Stimulated activated CD8-positive, alpha-beta memory T cell treated with anti-CD3 and anti-CD28 coated beads, Interleukin-4, amount 100 ng/mL, for 4 hours (primary cell): ENCODE measurements at regions not wholly inside any gene's neighbourhood (a gene's known extent, or its start where the extent isn't known, plus 50 kb on each side); places are given as distances from the start of the nearest gene placed in this dataset.
A peak's percentile ranks its signal among the peaks of the same experiment; 100 is the strongest.
"Not testable (repeated sequence)": the region's sequence is repeated elsewhere in the genome, so short reads cannot be mapped to it uniquely, and the experiment has no call there.

Experiments used
- DNase-seq, 2 donors: peaks; one replicate each; pipeline ENCODE4 v3.0.0-alpha.2; 2020; ENCODE audit warnings: low read depth in 2 of 2, low spot score in 1 of 2

DNA sequence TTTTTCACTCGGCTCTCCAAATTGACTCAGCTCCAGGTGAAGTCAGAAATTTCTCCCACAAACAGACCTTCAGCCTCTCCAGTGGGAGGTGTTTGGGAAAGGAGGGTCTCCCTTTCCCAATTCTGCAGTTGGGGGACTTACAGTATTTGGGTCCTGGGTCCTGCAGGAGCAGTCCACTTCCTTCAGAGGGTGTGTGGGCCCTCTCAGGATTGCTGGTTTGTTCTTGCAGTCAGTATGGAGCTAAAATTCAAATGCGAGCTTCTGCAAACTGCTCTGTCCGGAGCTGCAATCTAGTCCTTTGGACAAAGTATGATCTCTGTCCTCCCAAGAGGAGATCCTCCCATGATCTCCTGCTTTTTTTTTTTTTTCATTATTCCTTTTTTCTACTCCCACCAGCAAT is 87.9 kb upstream of the MSTN start:
- no peak for DNase-seq

DNA sequence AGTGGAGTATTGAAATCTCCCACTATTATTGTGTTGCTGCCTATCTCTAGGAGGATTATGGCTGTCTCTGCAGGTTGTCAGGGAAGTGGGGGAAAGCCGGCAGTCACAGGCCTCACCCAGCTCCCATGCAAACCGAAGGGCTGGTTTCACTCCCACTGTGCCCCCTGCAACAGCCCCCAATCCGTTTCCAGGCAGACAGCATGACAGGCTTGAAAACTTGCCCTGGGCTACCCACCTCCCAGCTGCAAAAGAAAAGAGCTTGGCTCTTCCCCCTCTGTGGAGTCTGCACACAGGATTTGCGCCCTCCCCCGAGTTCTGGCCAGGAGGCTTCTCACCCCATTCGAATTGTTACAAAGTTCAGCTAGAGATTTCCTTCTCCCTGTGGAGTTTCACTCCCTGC is 87.4 kb upstream of the MSTN start:
- no peak for DNase-seq

DNA sequence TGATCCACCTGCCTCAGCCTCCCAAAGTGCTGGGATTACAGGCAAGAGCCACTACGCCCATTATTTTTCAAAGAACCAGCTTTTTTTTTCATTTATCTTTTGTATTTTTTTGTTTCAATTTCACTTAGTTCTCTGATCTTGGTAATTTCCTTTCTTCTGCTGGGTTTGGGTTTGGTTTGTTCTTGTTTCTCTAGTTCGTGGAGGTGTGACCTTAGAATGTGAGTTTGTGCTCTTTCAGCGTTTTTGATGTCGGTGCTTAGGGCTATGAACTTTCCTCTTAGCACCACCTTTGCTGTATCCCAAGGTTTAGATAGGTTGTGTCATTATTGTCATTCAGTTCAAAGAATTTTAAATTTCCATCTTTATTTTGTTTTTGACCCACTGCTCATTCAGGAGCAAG is 86.7 kb upstream of the MSTN start:
- DNase-seq = no peak

DNA sequence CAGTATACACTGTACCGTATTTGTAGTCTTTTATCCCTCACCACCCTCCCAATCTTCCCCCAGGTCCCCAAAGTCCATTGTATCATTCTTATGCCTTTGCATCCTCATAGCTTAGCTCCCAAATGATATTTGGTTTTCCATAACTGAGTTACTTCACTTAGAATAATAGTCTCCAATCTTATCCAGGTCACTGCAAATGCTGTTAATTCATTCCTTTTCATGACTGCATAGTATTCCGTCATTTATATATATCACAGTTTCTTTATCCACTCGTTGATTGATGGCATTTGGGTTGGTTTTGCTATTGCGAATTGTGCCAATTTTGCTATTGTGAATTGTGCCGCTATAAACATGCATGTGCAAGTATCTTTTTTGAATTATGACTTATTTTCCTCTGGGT is 83.6 kb upstream of the MSTN start:
- DNase-seq = not testable (repeated sequence)

DNA sequence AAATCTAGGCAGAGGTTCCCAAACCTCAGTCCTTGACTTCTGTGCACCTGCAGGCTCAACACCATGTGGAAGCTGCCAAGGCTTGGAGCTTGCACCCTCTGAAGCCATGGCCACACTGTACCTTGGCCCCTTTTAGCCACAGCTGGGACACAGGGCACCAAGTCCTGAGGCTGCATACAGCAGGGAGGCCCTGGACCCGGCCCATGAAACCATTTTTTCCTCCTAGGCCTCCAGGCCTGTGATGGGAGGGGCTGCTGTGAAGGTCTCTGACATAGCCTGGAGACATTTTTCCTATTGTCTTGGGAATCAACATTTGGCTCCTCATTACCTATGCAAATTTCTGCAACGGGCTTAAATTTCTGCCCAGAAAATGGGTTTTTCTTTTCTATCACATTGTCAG is 77.9 kb upstream of the MSTN start:
- DNase-seq = not testable (repeated sequence)

GRCh38 chr2:190139371-190139770 is 76.8 kb upstream of the MSTN start:
- DNase-seq = no peak

DNA sequence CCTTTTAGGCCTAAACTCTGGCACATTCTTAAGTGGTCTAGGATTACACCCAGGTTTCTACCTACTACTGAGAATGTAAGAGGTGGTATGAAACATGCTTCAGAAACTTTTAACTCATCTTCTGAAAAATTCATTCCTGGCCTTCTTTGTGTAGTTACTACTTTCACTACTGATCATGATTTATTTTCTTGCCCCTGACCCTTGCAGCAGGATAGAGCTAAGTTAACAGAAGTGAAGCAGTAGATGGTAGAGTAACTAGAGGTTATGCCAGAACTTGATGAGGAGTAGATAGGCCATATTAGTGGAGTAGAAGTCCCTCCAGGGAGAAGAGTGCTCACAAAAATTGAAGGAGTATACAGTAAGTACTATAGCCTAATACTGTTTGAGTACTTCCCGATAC is 75.5 kb upstream of the MSTN start:
- DNase-seq = no peak

DNA sequence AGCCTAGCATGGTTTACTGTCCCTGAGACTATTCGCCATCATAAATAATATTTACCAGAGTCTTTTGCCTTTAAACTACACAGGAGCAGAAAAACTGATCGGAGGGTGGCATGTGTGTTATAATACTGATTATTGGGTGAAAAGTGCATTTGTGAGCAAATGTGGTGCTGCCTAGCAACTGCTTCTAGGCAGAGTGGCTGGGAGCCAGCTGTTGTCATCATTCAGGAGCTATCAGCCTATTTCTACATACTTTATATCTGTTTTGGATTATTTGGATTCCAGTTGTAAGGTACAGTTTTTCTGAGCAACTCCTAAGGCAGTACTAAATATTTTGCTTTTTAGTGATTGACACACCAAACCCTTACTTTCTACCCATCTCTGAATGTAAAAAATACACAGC is 75.0 kb upstream of the MSTN start:
- DNase-seq = no peak

GRCh38 chr2:190136825-190137224 is 74.3 kb upstream of the MSTN start:
- no peak for DNase-seq

- no peak for DNase-seq
Observed at GRCh38 chr2:190136259-190136658, 73.7 kb upstream of the MSTN start.

DNA sequence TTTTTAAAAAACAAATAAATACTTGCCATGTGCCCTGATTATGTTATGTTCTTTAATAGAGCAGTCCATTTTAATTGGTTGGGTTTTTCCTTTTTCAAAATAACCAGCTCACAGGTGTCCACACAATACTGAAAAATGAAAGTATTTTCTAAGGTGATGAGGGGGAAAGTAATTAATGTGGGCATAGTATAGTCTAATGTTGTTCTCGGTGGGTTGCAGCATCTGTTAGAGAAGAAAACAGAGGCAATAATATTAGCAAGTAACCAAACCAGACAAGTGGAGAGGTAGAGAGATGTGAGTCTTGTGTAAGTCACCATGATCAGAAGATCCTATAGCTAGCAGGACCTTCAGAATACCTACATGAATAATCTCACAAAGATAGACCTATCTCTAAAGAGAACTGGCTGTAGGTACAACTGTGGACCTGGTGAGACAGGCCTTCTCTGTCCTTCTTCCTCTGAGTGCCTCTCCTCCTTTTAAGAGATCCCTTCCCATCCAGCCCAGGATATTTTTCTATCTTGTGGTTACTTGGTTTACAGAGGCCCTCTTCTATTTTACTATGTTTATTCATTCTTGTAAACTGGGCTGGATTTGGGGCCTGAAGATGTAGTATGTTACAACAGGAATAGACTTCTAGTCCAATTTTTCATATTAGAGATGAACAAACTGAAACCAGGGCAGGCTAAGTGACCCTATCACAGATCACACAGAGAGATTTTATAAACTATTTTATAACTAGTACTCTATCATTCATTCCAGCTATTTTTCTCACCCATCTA is 67.1 kb upstream of the MSTN start:
- no peak for DNase-seq

- no peak for DNase-seq
Observed at GRCh38 chr2:190127651-190128050, 65.1 kb upstream of the MSTN start.

DNA sequence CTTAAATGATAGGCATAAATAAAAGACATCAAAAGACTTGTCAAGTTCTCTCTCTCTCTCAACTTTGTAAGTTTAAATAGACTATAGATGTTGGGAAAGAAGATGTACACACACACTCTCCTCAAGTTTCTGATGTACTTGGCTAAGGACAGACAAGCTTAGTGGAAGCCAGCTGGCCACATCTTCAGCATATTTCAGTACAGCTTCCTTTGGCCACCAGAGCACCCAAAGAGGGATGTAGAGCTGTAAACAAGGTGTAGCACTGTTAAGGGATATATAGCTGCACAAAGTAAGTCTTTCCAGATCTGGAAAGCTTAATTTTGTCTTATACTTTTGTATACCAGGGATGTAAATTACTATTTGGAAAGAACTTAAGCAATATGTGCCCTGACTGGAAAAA is 64.3 kb upstream of the MSTN start:
- no peak for DNase-seq

DNA sequence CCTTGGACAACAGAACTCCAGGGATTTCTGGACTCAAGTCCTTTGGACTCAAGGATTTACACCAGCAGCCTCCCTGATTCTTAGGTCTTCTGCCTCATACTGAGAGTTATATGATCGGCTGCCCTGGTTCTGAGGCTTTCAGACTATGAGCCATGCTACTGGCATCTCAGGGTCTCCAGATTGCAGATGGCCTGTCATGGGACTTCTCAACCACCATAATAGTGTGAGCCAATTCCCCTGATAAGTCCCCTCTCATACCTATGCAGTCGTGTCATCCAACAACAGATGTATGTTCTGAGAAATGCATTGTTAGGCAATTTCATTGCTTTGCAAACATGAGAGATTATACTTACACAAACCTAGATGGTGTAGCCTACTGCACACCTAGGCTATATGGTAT is 61.4 kb upstream of the MSTN start:
- no peak for DNase-seq

DNA sequence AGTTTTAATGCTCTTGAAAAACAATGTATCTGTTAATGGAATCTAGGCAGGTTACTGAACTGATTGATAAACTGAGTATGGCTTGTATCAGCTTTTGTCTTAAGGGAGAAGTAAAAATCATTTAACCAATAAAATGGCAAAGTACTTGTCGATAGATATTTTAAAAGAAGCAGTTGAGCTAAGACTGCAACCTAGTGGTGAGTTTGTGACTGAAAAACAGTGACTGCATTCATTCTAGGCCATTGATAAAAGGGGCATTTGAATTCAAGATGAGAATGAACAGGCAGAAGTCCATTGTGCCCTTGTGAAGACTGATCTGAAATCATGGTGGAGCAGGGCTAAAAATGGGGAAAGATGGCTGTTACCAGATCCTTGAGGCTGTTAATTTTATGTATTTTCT is 59.4 kb upstream of the MSTN start:
- no peak for DNase-seq

DNA sequence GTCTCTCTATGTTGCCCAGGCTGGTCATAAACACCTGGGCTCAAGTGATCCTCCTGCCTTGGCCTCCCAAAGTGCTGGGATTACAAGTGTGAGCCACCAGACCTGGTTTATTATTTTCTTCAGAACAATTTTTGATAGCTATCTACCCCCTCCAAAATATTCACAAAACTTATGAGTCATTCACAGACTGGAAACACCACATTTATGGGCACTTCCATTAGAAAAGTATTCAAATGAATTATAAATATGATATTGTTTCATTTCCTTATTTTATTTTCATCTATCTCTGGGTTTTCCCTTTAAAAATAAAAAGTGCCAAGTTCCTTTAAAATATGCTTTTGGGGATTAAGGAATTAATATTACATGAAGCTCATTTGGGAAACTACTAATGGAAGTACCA is 58.8 kb upstream of the MSTN start:
- DNase-seq = no peak

DNA sequence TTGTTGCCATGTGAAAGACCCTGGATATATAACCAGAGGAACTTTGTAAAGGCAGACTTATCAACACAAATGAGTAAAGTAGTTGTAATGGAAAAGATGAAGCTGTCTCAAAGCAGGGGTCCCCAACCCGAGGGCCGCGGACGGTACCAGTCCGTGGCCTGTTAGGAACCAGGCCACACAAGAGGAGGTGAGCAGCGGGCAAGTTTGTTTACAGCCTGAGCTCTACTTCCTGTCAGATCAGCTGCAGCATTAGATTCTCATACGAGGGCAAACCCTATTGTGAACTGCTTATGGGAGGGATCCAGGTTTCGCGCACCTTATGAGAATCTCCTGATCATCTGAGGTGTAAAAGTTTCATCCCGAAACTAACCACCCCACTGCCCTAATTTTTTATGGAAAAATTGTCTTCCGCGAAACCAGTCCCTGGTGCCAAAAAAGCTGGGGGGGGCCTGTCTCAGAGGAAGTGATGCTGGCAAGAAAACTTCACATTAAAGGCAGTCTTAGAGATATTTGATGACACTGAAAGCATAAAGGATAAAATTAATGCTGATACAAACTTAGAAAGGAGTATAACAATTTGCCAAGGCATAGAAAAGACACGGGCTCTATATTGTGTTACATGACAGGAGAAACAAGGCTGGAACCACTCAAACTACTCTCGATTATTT is 57.5 kb upstream of the MSTN start:
- no peak for DNase-seq

GRCh38 chr2:190119257-190119656 is 56.7 kb upstream of the MSTN start:
- peak in 1 of 2 donors; percentile 28 for DNase-seq

GRCh38 chr2:190117305-190117704 is 54.8 kb upstream of the MSTN start:
- DNase-seq = no peak

DNA sequence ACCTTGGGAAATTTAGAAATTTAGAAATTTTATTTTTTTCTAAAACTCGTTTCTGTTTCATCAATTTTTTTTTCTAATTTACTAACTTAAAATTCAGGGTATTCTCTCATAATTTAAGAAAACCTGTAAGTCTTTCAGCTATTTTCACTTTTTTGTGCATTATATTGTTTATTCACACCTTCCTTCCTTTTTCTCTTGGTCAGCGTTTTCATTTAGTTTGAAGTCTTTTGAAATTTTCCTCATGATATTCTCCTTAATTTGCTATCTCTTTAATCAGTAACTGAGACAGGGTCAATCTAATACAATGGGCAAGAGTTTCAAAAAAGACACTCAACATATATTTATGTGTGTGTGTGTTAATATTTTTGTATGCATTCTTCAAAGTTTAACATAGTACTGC is 50.5 kb upstream of the MSTN start:
- DNase-seq = no peak
